ENCODE measurements at regions not wholly inside any gene's neighbourhood (a gene's known extent, or its start where the extent isn't known, plus 50 kb on each side); places are given as distances from the start of the nearest gene placed in this dataset.

DNA sequence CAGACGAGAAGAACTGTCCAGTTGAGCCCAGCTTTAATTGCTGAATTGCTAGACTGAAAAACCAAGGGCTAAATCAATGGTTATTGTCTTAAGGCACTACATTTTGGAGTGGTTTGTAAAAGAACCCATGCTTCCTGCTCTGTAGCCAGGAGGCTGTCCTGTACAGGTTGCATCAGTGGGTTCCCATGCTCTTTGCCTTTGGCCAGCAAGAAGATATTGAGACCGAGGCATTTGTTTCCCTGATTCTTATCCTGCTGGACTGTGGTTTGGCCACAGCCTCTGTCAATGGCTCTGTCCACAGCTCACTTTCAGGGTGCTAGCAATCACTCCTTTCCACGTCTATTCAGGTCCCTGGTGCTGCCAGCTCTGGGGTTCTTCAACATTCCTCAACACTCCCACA, 89.6 kb downstream of the FAM43A start:
- H3K9me3 Mint-ChIP-seq: no peaks in the 10 kb centered on the region
- DNase-seq (ENCODE audit: low spot score in 2 of 2) (no peak), ATAC-seq (replicated peaks; ENCODE audit: extremely low read depth, poor library complexity, severe bottlenecking) (no peak)
- H3K27me3 Mint-ChIP-seq: peaks cover 79% of the 10 kb centered on the region
- H3K27ac Mint-ChIP-seq (ENCODE audit: low read depth): no peak overlapping the region
- no peaks in the 10 kb centered on the region for H3K36me3 Mint-ChIP-seq (ENCODE audit: insufficient read depth)
- no peak overlapping the region for H3K4me3 Mint-ChIP-seq
- H3K4me1 Mint-ChIP-seq: no peaks in the 10 kb centered on the region

DNA sequence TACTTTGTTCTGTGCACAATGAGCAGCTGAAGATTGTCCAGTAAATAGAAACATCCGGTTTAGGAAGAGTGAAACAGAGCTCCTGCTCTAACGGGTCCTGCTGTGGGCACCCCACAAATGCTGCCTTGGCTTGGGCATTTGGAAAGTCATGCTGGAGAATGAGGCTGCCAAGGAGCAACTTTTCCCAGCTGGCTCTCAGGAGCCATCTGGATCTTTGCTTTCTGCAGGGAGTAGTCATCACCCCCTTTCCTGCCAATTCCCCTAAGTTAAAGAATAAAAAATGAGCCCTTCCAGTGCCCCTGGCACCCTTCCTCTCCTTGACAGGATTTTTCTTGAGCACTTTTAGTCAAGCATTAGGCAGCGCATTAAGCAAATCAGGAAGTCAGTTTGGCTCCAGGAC, 90.0 kb downstream of the FAM43A start:
- no peak overlapping the region for H3K27ac Mint-ChIP-seq (ENCODE audit: low read depth)
- no peaks in the 10 kb centered on the region for H3K36me3 Mint-ChIP-seq (ENCODE audit: insufficient read depth)
- no peak overlapping the region for H3K4me3 Mint-ChIP-seq
- no peaks in the 10 kb centered on the region for H3K4me1 Mint-ChIP-seq
- DNase-seq (ENCODE audit: low spot score in 2 of 2) (no peak), ATAC-seq (replicated peaks; ENCODE audit: extremely low read depth, poor library complexity, severe bottlenecking) (no peak)
- H3K27me3 Mint-ChIP-seq: peaks cover 84% of the 10 kb centered on the region
- no peaks in the 10 kb centered on the region for H3K9me3 Mint-ChIP-seq

DNA sequence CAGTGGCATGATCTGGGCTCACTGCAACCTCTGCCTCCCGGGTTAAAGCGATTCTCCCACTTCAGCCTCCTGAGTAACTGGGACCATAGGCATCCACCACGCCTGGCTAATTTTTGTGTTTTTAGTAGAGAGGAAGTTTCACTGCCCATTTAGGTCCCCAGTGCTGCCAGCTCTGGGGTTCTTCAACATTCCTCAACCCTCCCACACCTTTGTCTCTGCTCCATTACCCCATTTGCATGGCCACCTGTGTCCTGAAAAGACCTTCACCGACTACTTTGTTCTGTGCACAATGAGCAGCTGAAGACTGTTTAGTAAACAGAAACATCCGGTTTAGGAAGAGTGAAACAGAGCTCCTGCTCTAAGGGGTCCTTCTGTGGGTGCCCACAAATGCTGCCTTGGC, 92.0 kb downstream of the FAM43A start:
- no peaks in the 10 kb centered on the region for H3K4me1 Mint-ChIP-seq
- no peak overlapping the region for H3K4me3 Mint-ChIP-seq
- H3K9me3 Mint-ChIP-seq: no peaks in the 10 kb centered on the region
- no peaks in the 10 kb centered on the region for H3K36me3 Mint-ChIP-seq (ENCODE audit: insufficient read depth)
- DNase-seq (ENCODE audit: low spot score in 2 of 2) (no peak), ATAC-seq (replicated peaks; ENCODE audit: extremely low read depth, poor library complexity, severe bottlenecking) (no peak)
- H3K27ac Mint-ChIP-seq (ENCODE audit: low read depth): no peak overlapping the region
- peaks cover 81% of the 10 kb centered on the region for H3K27me3 Mint-ChIP-seq

DNA sequence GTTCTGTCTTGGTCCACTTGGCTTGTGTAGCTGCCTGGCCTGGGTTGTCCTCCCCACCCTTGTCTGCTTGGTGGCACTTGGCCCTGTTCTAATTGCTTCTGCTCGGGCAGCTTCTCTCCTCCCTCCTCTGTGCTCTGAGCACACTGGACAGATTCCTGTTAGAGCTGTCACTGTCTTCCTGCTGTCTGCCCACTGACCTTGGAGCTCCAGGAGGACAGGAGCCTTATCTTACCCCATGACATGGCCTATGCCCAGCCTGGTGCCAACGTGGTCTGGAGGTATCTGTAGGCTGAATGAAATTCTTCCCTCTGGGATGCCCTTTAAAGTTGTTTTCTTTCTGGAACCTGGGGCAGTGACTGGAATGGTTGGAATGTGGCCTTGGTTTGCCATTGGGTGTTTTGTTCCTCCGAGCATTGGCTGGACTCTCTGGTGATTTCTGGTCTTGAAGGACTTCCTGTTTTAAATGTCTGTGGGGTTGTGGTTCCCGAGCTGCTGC, 94.1 kb downstream of the FAM43A start:
- ATAC-seq (replicated peaks; ENCODE audit: extremely low read depth, poor library complexity, severe bottlenecking) (no peak), DNase-seq (ENCODE audit: low spot score in 2 of 2) (no peak)
- Mint-ChIP-seq H3K4me3 (no peak overlapping the region), H3K9me3 (no peaks in the 10 kb centered on the region), H3K27ac (ENCODE audit: low read depth) (no peak overlapping the region), H3K36me3 (ENCODE audit: insufficient read depth) (no peaks in the 10 kb centered on the region), H3K4me1 (no peaks in the 10 kb centered on the region), H3K27me3 (peaks cover 75% of the 10 kb centered on the region)

DNA sequence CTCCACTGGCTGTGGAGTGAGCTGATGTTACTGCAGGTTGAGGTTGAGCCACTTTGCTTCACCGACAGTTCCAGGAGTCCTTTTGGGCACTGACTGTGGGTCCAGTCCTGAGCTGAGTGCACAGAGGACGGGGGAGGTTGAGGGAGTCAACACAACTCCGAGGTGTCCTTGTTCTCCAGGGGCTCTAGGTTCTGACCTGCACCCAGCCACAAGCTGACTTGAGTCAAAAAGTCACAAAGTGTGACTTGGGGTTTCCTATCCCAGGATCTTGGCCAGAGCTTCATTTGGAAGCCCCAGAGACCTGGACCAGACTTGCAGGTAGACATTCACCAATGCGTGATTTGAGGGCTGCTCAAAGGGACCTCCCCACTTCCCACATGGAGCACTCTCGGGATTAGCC, 95.0 kb downstream of the FAM43A start:
- peaks cover 69% of the 10 kb centered on the region for H3K27me3 Mint-ChIP-seq
- DNase-seq (ENCODE audit: low spot score in 2 of 2): no peak
- no peaks in the 10 kb centered on the region for H3K36me3 Mint-ChIP-seq (ENCODE audit: insufficient read depth)
- no peak overlapping the region for H3K27ac Mint-ChIP-seq (ENCODE audit: low read depth)
- no peaks in the 10 kb centered on the region for H3K4me1 Mint-ChIP-seq
- no peak for ATAC-seq (replicated peaks; ENCODE audit: extremely low read depth, poor library complexity, severe bottlenecking)
- no peak overlapping the region for H3K4me3 Mint-ChIP-seq
- H3K9me3 Mint-ChIP-seq: no peaks in the 10 kb centered on the region

DNA sequence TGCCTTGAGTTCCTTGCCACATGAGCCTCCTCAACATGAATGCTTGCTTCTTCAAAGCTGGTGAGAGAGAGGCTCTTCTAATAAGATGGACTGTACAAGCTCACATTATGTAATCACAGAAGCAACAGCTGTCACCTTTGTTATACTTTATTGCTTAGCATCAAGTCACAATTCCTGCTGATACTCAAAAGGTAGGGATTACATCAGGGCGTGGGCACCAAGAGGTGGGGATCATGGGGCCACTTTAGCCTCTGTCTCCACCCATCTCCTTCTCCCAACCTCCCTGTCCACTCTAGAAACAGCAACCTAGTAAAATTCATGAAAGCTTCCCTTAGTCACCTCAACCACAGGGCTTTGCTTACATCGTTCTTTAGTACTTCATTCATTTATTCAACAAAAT, 95.9 kb downstream of the FAM43A start:
- DNase-seq (ENCODE audit: low spot score in 2 of 2) (no peak), ATAC-seq (replicated peaks; ENCODE audit: extremely low read depth, poor library complexity, severe bottlenecking) (no peak)
- peaks cover 60% of the 10 kb centered on the region for H3K27me3 Mint-ChIP-seq
- no peak overlapping the region for H3K27ac Mint-ChIP-seq (ENCODE audit: low read depth)
- H3K4me1 Mint-ChIP-seq: no peaks in the 10 kb centered on the region
- H3K36me3 Mint-ChIP-seq (ENCODE audit: insufficient read depth): no peaks in the 10 kb centered on the region
- H3K9me3 Mint-ChIP-seq: no peaks in the 10 kb centered on the region
- H3K4me3 Mint-ChIP-seq: no peak overlapping the region

DNA sequence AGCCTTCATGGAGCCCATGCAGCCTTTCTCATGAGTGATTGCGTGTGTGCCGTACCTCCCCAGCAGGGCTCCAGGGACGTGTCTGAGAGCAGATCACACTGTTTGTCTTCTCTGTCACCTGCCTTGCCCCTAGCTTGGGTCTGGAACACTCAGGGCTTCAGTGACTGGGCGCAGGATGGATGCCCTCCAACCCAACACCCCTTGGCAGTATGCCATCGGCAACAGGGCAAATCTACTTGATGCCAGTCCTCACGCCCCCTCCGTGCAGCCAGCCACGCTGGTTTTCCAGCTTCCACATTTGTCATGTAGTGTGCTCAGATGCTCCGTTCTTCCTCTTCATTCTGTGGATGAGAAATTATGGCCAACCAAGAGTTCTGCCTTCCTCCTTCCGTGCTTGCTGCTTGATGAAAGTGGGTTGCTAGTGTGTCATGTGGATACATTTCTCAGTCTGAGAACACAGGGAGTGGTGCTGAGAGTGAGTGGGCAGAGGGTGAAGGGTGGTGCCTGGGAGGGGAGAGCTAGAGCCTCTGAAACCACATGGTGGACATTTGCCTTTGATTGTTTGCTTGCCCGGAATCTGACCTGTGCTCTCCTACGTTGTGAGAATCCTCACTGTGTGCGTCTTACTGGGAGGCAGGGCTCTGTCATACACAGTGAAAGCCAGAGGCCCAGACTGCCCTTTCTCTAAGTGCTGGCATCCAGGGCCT, 97.2 kb downstream of the FAM43A start:
- Mint-ChIP-seq H3K9me3 (no peaks in the 10 kb centered on the region), H3K4me1 (no peaks in the 10 kb centered on the region), H3K27me3 (peaks cover 47% of the 10 kb centered on the region), H3K36me3 (ENCODE audit: insufficient read depth) (no peaks in the 10 kb centered on the region), H3K27ac (ENCODE audit: low read depth) (no peak overlapping the region), H3K4me3 (no peak overlapping the region)
- DNase-seq (ENCODE audit: low spot score in 2 of 2) (no peak), ATAC-seq (replicated peaks; ENCODE audit: extremely low read depth, poor library complexity, severe bottlenecking) (no peak)

DNA sequence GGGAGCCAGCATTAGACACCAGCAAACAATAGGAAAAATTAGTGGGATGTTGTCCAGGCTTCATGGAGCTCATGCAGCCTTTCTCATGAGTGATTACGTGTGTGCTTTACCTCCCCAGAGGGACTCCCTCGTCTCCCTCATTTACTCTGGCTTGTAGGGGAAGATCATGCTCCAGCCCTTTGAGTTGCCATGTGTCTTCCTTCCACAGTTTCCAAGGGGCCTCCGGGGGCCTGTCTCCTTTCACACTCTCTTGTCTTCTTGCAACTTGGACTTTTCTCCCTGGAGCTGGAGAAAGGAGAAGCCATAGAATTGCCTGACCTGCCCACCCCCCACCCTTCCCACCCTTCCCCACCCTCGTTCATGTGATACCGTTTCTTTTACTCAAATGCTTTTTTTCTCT, 98.7 kb downstream of the FAM43A start:
- DNase-seq (ENCODE audit: low spot score in 2 of 2) (no peak), ATAC-seq (replicated peaks; ENCODE audit: extremely low read depth, poor library complexity, severe bottlenecking) (no peak)
- Mint-ChIP-seq H3K36me3 (ENCODE audit: insufficient read depth) (no peaks in the 10 kb centered on the region), H3K4me1 (no peaks in the 10 kb centered on the region), H3K27ac (ENCODE audit: low read depth) (no peak overlapping the region), H3K4me3 (no peak overlapping the region), H3K9me3 (no peaks in the 10 kb centered on the region), H3K27me3 (peaks cover 32% of the 10 kb centered on the region)

DNA sequence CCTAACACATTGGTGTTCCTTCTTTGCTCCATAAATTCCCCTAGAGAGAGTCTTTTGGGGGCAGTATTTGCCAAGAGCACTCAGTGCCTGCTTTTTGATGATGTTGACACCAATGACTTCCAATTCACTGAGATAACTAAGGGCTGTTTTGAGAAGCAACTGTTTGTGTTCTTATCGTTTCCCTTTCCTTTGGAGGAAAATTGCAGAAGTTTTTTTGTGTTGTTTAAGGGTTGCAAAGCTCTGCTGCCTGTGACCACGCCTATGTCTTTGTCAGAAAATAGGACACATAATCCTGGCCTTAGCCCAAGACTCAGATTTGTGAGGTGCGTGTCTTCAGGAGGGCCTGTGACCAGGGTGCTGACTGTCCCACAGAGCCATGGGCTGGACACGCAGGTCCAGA, 99.6 kb downstream of the FAM43A start:
- Mint-ChIP-seq H3K36me3 (ENCODE audit: insufficient read depth) (no peaks in the 10 kb centered on the region), H3K9me3 (no peaks in the 10 kb centered on the region), H3K4me3 (no peak overlapping the region), H3K27ac (ENCODE audit: low read depth) (no peak overlapping the region), H3K4me1 (no peaks in the 10 kb centered on the region), H3K27me3 (peaks cover 23% of the 10 kb centered on the region)
- no peak for ATAC-seq (replicated peaks; ENCODE audit: extremely low read depth, poor library complexity, severe bottlenecking)
- DNase-seq (ENCODE audit: low spot score in 2 of 2): no peak

DNA sequence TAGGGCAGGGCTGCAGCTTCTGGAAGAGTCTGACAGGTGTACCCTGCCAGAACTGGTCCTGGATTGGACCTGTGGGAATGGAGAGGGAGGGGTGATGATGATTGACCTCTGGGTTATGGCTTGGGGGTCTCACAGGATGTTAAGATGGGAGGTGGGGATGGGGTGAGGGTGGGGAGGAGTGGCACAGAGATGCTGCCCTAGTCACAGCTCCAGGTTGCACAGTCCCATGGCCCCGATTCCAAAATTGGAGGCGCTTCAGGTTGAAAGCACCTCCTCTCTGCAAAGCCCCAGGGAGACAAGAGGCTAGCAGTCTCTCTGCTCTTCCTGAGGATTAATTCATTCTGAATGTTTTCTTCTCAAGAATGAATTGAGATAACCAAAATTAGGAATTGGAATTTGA, 101.4 kb downstream of the FAM43A start:
- no peaks in the 10 kb centered on the region for H3K9me3 Mint-ChIP-seq
- H3K27me3 Mint-ChIP-seq: peaks cover 11% of the 10 kb centered on the region
- DNase-seq (ENCODE audit: low spot score in 2 of 2) (no peak), ATAC-seq (replicated peaks; ENCODE audit: extremely low read depth, poor library complexity, severe bottlenecking) (no peak)
- H3K36me3 Mint-ChIP-seq (ENCODE audit: insufficient read depth): no peaks in the 10 kb centered on the region
- H3K4me1 Mint-ChIP-seq: no peaks in the 10 kb centered on the region
- H3K27ac Mint-ChIP-seq (ENCODE audit: low read depth): no peak overlapping the region
- H3K4me3 Mint-ChIP-seq: no peak overlapping the region

DNA sequence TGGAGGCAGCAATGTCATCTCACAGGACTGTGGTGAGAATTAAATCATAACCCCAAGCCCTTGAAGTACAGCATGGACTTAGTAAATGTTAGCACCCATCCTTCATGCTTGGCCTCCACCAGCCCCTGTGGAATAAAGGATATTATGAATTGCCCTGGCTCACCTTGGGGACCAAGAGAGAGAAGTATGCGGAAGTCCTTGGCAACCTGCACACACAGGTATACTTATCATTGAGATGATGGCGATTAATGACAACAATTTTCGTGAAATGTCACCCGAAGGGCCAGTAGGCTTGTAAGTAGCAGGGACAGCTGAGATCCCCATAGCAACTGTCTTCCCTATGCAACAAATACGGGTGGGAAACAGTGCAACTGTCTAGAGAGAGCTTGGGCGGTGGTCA, 102.0 kb downstream of the FAM43A start:
- Mint-ChIP-seq H3K4me1 (no peaks in the 10 kb centered on the region), H3K27ac (ENCODE audit: low read depth) (no peak overlapping the region), H3K27me3 (peaks cover 9% of the 10 kb centered on the region), H3K4me3 (no peak overlapping the region), H3K9me3 (no peaks in the 10 kb centered on the region), H3K36me3 (ENCODE audit: insufficient read depth) (no peaks in the 10 kb centered on the region)
- no peak for DNase-seq (ENCODE audit: low spot score in 2 of 2)
- ATAC-seq (replicated peaks; ENCODE audit: extremely low read depth, poor library complexity, severe bottlenecking): no peak

DNA sequence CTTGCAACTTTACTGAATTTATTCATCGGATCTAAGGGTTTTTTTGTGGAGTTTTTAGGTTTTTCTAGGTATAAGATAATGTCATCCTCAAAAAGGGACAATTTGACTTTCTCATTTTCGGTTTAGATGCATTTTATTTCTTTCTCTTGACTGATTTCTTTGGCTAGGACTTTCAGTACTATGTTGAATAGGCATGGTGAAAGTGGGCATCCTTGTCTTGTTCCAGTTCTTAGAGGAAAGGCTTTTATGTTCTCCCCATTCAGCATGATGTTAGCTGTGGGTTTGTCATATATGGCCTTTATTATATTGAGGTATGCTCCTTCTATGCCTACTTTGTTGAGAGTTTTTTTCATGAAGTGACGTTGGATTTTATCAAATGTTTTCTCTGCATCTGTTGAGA, 106.7 kb downstream of the FAM43A start:
- ATAC-seq (replicated peaks; ENCODE audit: extremely low read depth, poor library complexity, severe bottlenecking) (no peak), DNase-seq (ENCODE audit: low spot score in 2 of 2) (no peak)
- Mint-ChIP-seq H3K4me1 (no peaks in the 10 kb centered on the region), H3K27ac (ENCODE audit: low read depth) (no peak overlapping the region), H3K9me3 (peaks cover 13% of the 10 kb centered on the region), H3K4me3 (no peak overlapping the region), H3K36me3 (ENCODE audit: insufficient read depth) (no peaks in the 10 kb centered on the region), H3K27me3 (no peaks in the 10 kb centered on the region)

DNA sequence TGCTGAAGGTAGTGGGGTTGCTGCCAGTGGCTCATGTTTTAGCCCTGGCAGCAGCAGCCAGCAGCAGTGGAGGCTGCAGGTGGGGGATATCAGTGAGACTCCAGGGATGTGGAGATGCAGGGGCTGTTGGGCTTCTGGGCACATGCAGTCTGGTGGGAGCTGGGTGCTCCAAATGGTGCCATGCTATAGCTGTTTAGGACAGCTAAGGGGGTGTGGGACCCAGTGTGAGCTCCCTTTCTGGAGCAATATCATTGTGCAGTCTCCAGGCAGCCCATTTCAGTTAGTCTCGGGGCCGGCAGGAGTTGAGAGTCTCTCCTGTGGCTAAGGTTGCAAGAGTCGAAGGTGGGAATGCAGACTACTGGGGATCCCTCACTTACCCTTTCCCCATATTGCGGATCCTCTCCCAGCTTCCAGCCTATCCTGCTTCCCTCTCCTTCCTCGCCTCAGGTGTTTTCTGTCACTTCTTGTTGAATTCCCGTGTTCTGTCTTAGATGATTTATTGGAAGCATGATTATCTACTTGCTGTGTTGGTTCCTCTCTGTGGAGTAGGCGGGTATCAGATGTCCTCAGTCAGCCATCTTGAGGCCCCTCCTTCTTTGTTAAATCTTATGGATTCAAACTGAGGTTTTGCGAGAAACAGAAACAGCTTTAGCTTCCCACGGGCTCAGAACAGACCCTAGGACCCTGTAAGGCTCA, 112.0 kb downstream of the FAM43A start:
- DNase-seq (ENCODE audit: low spot score in 2 of 2) (no peak), ATAC-seq (replicated peaks; ENCODE audit: extremely low read depth, poor library complexity, severe bottlenecking) (no peak)
- no peak overlapping the region for H3K27ac Mint-ChIP-seq (ENCODE audit: low read depth)

More for the DNA sequence above, 112.0 kb downstream of the FAM43A start:
- Mint-ChIP-seq H3K9me3 (peaks cover 13% of the 10 kb centered on the region), H3K4me1 (no peaks in the 10 kb centered on the region), H3K27me3 (peaks cover 9% of the 10 kb centered on the region), H3K36me3 (ENCODE audit: insufficient read depth) (no peaks in the 10 kb centered on the region), H3K4me3 (no peak overlapping the region)

Measured in central memory CD8-positive, alpha-beta T cell (primary cell).